AML-193 (cell line): ENCODE measurements at regions not wholly inside any gene's neighbourhood (a gene's known extent, or its start where the extent isn't known, plus 50 kb on each side); places are given as distances from the start of the nearest gene placed in this dataset.
"Not testable (repeated sequence)": the region's sequence is repeated elsewhere in the genome, so short reads cannot be mapped to it uniquely, and the experiment has no call there.

Source experiments
- DNase-seq, 2 experiments: peaks; one replicate each; lab custom pipeline; 2025; lab: John Stamatoyannopoulos, UW

DNA sequence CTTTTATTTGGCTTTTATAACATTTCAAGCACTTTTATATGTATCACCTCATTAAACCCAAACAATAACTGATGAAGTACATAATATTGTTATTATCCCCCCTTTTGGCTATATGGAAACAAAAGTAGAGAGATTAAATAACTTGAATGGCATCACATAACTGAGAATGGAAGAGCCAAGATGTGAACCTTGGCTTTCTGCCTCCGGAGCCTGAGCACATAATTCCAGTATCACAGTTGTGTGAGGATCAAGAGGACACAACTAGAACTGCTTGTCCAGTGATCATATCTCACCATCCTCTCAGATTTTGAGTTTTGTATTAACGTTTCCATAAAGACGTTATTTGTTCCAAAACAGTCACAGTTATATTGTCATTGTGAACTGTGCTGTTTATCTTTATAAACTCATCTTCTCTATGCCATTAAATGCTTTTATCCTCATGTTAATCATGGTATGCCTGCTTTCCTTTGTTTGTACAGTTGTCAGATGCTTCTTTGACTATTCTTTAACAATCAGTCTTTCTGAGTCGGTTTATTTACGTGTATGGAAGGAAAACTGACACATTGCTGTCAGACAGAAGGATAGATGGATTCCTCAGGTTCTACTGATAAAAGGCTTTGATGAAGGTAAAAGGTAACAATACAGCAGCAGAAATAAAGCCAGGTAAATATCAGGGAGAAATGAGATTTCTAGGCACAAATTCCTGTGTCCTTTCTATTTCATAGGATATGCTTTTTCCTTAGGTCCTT lies 92.0 kb upstream of the FAM13C start:
- DNase-seq = no peak

DNA sequence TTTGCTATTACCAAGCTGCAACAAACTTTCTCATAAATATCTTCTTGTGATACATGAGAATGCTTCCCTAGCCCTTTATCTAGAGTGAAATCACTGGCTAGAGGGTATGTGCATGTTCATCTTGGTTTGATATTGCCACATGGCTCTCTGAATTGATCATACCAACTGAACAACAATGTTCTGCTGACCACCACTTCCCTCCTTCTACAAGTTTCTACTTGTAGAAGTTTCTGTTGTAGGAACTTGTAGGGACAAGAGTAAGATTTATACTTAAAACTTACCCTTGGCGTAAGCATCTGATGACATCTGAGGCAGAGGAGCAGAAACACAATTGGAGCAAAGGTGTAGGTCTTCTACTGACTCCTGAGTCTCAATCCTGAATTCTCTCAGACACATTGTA lies 86.3 kb upstream of the FAM13C start:
- no peak for DNase-seq

DNA sequence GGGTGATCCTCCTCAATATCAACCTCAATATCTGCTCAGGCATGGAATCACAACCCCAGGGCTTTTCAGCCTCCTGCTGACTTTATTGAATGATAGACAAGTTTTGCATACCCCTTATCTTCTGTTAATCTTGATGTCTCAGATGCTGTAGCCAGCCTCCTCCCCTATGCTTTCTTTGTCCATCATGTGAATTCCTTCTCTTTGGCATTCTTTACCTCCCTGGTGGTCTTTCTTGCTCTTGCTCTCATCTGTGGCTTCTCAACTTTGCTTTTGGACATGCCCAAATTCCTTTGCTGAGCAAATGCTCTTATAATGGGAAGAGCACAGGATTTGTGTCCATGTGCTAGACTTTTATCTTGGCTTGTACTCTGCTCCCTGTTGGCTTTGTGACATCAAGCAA lies 73.4 kb upstream of the FAM13C start:
- DNase-seq = no peak

DNA sequence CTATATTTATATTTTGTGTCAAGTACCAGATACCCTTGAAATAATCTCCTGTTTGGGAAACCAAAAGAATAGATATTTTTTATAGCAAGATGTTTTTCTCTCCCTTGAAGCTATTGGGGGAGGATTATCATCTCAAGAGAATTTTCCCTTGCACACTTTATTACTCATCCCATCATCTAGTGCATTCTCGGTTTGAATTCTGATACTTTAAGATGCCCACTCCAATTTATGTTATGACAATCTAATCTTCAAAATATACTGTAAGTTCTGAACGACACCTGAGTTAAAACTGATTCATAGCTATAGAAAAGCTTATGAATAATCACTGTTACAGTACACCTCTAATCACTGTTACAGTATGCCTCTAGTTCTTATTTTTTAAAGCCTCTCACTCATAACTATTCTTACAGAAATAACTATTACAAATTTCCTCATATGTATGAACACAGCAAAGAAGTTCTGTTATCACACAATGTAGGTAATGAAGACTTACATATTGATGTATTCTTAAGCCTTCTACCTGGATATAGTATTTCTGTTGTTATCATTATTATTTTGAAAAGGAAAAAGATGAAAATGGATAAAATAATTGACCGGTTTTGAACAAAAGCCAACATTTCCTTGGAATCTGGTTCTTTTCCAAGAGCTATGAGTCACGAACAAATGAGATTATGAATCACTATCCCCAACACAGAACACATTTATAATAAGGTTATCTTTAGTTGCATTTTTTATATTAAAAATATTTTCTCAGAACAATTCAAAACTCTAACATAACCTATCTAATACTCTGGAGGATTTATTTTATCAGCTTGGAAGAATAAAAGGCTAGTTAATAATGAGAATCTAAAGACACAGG lies 72.3 kb upstream of the FAM13C start:
- no peak for DNase-seq

DNA sequence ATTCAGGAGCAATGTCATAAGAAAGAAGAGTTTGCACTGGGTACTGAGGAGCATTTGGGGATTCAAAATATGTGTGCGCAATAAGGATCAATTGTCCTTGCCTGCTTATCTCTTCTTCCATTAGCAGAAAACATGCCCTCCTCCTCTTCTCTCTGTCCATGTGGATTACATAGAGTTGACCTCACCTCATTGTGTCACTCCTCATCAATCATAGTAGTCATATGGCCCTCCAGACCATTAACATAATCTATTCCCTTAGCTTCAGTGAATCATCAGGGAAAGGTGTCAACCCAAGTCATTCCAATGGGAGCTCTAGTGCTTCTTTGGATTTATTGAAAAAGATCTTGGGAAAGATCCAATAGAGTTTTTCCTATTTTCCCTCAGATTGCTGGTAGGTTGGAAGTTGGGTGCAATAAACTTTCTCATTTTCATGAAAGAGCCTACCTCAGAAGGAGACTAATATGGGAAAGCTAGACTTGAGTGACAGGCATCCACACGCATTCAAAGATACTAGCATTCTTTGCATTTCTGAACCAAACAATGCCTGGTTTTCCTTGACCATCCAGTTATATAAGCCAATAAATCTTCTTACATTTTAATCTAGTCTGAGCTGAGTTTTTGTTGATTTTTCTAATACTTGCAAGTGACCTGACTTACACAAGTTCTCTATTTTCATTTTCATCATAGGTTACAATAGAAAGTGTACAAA lies 71.5 kb upstream of the FAM13C start:
- DNase-seq = no peak

DNA sequence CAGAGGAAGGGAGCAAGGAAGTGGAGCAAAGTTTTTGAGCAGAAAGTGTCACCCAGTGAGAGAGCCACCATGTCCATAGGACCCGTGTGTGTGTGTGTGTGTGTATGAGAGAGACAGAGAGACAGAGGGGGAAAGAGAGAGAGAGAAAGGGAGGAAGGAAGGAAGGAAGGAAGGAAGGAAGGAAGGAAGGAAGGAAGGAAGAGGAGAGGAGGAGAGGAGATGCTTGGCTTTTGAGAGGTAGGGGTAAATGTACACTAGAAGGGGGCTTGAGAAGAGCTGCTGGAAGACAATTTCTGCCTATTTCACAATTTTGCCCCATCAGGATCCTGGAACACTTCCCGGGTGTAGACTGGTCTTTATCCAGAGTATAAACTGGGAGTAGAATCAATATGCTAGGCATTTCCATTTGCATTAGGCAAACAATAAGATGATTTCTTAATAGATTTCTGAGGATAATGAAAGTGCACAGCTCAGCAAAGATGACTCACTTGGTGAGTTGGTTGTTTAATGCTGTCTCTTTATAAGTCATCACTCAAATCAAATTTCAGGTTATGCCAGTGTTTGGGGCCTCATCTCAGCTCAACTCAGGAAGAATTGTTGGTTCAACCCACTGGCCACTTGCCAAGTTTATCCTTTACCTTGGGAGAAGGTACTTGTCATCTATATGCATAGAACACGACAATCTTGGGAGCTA lies 70.0 kb upstream of the FAM13C start:
- DNase-seq = no peak

DNA sequence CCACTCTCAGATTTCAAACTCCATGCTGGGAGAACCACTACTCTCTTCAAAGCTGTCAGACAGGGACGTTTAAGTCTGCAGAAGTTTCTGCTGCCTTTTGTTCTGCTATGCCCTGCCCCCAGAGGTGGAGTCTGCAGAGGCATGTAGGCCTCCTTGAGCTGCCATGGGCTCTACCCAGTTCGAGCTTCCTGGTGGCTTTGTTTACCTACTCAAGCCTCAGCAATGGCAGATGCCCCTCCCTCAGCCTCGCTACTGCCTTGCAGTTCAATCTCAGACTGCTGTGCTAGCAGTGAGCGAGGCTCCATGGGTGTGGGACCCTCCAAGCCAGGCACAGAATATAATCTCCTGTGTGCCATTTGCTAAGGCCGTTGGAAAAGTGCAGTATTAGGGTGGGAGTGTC lies 51.4 kb upstream of the FAM13C start:
- not testable (repeated sequence) for DNase-seq
